ENCODE measurements at regions not wholly inside any gene's neighbourhood (a gene's known extent, or its start where the extent isn't known, plus 50 kb on each side); places are given as distances from the start of the nearest gene placed in this dataset.

GRCh38 chr12:31849090-31849687 lies 110.0 kb upstream of the RESF1 start:
- no peak for TF ChIP-seq EZH2 (IDR thresholded peaks at IDR 0.05; ENCODE audit: borderline replicate concordance, low read depth, low read length, poor library complexity, severe bottlenecking)
- TF ChIP-seq, protein P1, sequence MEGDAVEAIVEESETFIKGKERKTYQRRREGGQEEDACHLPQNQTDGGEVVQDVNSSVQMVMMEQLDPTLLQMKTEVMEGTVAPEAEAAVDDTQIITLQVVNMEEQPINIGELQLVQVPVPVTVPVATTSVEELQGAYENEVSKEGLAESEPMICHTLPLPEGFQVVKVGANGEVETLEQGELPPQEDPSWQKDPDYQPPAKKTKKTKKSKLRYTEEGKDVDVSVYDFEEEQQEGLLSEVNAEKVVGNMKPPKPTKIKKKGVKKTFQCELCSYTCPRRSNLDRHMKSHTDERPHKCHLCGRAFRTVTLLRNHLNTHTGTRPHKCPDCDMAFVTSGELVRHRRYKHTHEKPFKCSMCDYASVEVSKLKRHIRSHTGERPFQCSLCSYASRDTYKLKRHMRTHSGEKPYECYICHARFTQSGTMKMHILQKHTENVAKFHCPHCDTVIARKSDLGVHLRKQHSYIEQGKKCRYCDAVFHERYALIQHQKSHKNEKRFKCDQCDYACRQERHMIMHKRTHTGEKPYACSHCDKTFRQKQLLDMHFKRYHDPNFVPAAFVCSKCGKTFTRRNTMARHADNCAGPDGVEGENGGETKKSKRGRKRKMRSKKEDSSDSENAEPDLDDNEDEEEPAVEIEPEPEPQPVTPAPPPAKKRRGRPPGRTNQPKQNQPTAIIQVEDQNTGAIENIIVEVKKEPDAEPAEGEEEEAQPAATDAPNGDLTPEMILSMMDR (conservative IDR thresholded peaks at IDR 0.05; ENCODE audit: low read depth, low read length) = no peak
- POLR2A ChIA-PET (ENCODE audit: low non-redundant PET) = no interaction called here
- peak; percentile 38 for DNase-seq (ENCODE audit: low spot score)
- no peak overlapping the region for H3K27ac ChIP-seq (ENCODE audit: low read depth, low read length, poor library complexity, severe bottlenecking)
- H3K4me3 ChIP-seq (ENCODE audit: low read depth, low read length, poor library complexity, severe bottlenecking) = no peak overlapping the region
- intact Hi-C loops (cut with micrococcal nuclease; ENCODE audit: unreplicated experiment) = no loop called here
- peaks cover 42% of the 10 kb centered on the region for H3K9me3 ChIP-seq (ENCODE audit: low read depth, low read length, poor library complexity, severe bottlenecking)
- BruUV-seq (replicated peaks) = no TSS peak
- no peaks in the 10 kb centered on the region for H3K4me1 ChIP-seq (ENCODE audit: insufficient read depth, low read length, poor library complexity, severe bottlenecking)
- no peaks in the 10 kb centered on the region for H3K36me3 ChIP-seq (ENCODE audit: insufficient read depth, low read length, poor library complexity, severe bottlenecking)
- CTCF ChIA-PET = no interaction called here
- H3K27me3 ChIP-seq (replicated peaks; ENCODE audit: insufficient read depth, low read depth, low read length, poor library complexity) = no peaks in the 10 kb centered on the region

GRCh38 chr12:31846405-31846804 lies 112.8 kb upstream of the RESF1 start:
- ChIA-PET POLR2A (ENCODE audit: low non-redundant PET) (no interaction called here), CTCF (no interaction called here)
- Histone ChIP-seq H3K27me3 (replicated peaks; ENCODE audit: insufficient read depth, low read depth, low read length, poor library complexity) (no peaks in the 10 kb centered on the region), H3K27ac (ENCODE audit: low read depth, low read length, poor library complexity, severe bottlenecking) (no peak overlapping the region), H3K9me3 (ENCODE audit: low read depth, low read length, poor library complexity, severe bottlenecking) (peaks cover 39% of the 10 kb centered on the region), H3K4me1 (ENCODE audit: insufficient read depth, low read length, poor library complexity, severe bottlenecking) (no peaks in the 10 kb centered on the region), H3K36me3 (ENCODE audit: insufficient read depth, low read length, poor library complexity, severe bottlenecking) (no peaks in the 10 kb centered on the region), H3K4me3 (ENCODE audit: low read depth, low read length, poor library complexity, severe bottlenecking) (no peak overlapping the region)
- no TSS peak for BruUV-seq (replicated peaks)
- DNase-seq (ENCODE audit: low spot score) = no peak
- intact Hi-C loops (cut with micrococcal nuclease; ENCODE audit: unreplicated experiment) = no loop called here
- TF ChIP-seq, protein P1 (conservative IDR thresholded peaks at IDR 0.05; ENCODE audit: low read depth, low read length) = no peak
- TF ChIP-seq EZH2 (IDR thresholded peaks at IDR 0.05; ENCODE audit: borderline replicate concordance, low read depth, low read length, poor library complexity, severe bottlenecking) = no peak

DNA sequence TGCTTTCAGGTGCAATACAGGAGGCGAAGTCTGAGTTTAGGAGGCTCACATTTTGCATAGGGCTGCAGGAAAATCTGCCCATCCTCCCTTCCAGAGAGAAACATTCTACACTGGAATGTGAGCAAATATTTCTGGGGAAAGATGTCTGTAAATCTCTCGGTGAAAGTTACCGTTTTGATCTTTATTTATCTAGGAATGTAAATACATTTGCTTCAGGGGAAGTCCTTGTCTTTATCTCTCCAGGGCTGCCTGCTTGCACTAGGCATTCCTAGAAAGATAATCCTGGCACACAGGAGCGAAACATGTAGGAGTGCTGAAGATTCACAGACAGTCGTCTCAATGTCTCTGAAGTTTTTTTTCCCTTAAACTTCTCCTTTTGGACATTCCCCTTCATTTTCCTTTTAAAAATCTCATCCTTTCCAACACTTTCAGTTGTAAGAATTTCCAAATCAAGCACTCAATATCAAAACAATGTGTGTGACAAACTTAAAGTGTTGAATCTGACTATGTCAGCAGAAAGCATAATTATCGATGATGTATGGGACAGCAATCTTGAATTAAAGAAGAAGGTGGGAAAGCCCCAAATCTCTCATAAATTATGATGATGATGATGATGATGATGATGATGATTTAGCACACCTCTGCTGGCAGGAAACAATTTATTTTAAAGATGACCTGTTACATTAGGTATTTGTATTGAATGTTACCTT lies 113.4 kb upstream of the RESF1 start:
- Histone ChIP-seq H3K9me3 (ENCODE audit: low read depth, low read length, poor library complexity, severe bottlenecking) (peaks cover 33% of the 10 kb centered on the region), H3K27me3 (replicated peaks; ENCODE audit: insufficient read depth, low read depth, low read length, poor library complexity) (no peaks in the 10 kb centered on the region), H3K4me1 (ENCODE audit: insufficient read depth, low read length, poor library complexity, severe bottlenecking) (no peaks in the 10 kb centered on the region), H3K27ac (ENCODE audit: low read depth, low read length, poor library complexity, severe bottlenecking) (no peak overlapping the region), H3K36me3 (ENCODE audit: insufficient read depth, low read length, poor library complexity, severe bottlenecking) (no peaks in the 10 kb centered on the region), H3K4me3 (ENCODE audit: low read depth, low read length, poor library complexity, severe bottlenecking) (no peak overlapping the region)
- DNase-seq (ENCODE audit: low spot score) = no peak
- no peak for TF ChIP-seq EZH2 (IDR thresholded peaks at IDR 0.05; ENCODE audit: borderline replicate concordance, low read depth, low read length, poor library complexity, severe bottlenecking)
- TF ChIP-seq, protein P1 (conservative IDR thresholded peaks at IDR 0.05; ENCODE audit: low read depth, low read length) = no peak
- ChIA-PET CTCF (no interaction called here), POLR2A (ENCODE audit: low non-redundant PET) (no interaction called here)
- intact Hi-C loops (cut with micrococcal nuclease; ENCODE audit: unreplicated experiment) = no loop called here
- BruUV-seq (replicated peaks) = no TSS peak
